Forelimb muscle (tissue), 1 donor: ENCODE measurements at regions not wholly inside any gene's neighbourhood (a gene's known extent, or its start where the extent isn't known, plus 50 kb on each side); places are given as distances from the start of the nearest gene placed in this dataset.

Experiments
- DNase-seq: peaks from one replicate; pipeline ENCODE4 v3.0.0-alpha.2; 2013; ENCODE audit warnings: low read depth

GRCh38 chr4:36003051-36003450, 241.3 kb downstream of the ARAP2 start:
- DNase-seq: no peak

DNA sequence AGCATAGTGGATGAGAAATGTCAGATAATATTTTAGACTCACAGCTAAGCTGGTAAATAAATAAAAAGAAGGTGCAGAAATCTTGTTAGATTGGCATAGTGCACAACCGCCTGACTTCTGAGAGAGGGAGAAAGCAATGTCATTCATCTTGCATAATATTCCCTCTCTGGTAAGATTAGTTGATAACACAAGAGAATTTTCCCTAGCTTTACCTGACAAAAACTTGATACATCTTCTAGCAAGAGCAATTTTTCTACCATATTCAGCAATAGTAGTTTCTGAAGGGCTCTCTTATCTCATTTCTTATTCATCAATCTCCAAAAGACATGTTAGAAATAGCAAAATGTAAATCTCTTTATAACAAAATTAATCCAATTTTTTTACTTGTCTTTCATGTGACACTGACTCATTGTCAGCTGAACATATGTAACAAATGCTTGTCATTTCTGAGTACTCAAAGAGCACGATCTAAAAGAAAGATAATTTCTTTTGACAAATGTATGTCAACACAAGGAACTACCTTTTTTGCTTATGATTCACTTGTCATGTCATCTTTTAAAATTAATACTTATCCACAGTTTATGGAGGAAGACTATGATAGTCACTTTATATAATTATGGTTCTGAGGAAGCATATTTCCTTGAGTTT, 240.0 kb downstream of the ARAP2 start:
- DNase-seq: no peak

DNA sequence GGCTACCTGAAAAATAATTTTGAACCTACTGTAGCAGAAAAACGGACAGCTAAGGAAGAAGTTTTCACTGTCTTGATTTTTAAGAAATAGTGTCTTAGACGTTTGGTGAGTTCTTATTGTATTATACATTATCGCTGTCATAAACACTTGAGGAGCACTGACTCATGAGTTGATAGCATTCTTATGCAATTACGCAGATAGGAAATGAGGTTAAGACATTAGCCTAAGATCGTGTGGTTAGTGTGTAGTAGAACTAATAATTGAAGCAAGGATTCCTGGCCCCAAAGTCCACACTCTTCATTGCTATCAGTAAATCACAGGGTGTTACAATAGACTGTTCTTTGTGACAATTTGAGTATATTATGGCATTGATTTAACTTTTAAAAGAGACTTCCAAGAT, 238.1 kb downstream of the ARAP2 start:
- no peak for DNase-seq

GRCh38 chr4:36010397-36010929, 233.9 kb downstream of the ARAP2 start:
- DNase-seq: no peak

- no peak for DNase-seq
Observed at GRCh38 chr4:36011381-36011780, 232.9 kb downstream of the ARAP2 start.

DNA sequence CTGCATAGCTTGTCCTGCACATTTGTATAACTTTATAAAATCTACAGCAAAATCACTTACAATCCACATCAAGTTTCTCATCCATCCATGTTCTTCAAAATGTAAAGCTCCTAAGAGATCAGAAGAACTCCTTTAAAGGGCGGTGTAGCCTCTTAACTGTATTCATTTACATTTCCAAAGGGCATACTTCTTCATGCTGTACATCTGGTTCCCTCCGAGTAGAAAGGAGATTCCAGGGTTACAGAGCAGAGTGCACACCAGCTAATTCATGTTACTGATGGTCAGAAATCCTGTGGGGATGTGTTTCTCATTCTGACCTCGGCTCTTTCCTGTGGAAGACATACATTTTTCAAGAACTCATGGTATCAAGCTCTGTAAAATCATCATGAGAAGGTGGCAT, 231.8 kb downstream of the ARAP2 start:
- DNase-seq: no peak

DNA sequence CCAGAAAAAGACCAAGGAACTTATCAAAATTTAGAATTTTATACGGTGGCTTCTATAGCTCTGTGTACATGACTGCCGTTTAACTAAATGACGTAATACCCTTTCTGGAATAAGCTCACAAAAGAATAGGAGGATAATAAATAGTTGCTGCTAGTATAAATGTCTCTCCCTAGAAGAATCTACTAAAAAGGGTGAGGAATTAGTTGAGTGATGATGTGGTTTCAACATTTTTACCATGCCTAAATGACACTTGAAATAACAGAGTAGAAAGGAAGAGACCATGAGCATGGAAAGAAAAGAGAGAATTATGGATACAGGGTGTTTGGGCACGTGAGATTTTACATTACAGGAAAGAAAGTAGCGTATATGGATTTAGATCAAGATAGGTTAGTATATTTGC, 231.1 kb downstream of the ARAP2 start:
- no peak for DNase-seq
